Large intestine (tissue), 3 donors: ENCODE measurements at regions not wholly inside any gene's neighbourhood (a gene's known extent, or its start where the extent isn't known, plus 50 kb on each side); places are given as distances from the start of the nearest gene placed in this dataset.
"Not testable (repeated sequence)": the region's sequence is repeated elsewhere in the genome, so short reads cannot be mapped to it uniquely, and the experiment has no call there.

ENCODE experiments used
- DNase-seq, 2 donors: peaks; one replicate each; pipeline versions ENCODE4 v3.0.0 to v3.0.0-alpha.2; 2013
- H3K27ac ChIP-seq: one replicate; pipeline ENCODE4 v1.5.1; 2013; ENCODE audit warnings: low read length
- H3K27me3 ChIP-seq: 2 replicates; pipeline ENCODE4 v1.6.1; 2013; ENCODE audit warnings: low read length; ENCODE audit not compliant: control insufficient read depth, insufficient read depth
- H3K36me3 ChIP-seq: 2 replicates; pipeline ENCODE4 v1.6.1; 2013; ENCODE audit warnings: low read length; ENCODE audit not compliant: control insufficient read depth, insufficient read depth
- H3K4me1 ChIP-seq: one replicate; pipeline ENCODE4 v1.6.1; 2013; ENCODE audit warnings: low read length; ENCODE audit not compliant: control insufficient read depth, insufficient read depth
- H3K4me3 ChIP-seq: one replicate; pipeline ENCODE4 v1.5.1; 2013; ENCODE audit warnings: low read length
- H3K9me3 ChIP-seq: one replicate; pipeline ENCODE4 v1.6.1; 2013; ENCODE audit warnings: mild to moderate bottlenecking, low read depth, low read length, moderate library complexity; ENCODE audit not compliant: control insufficient read depth
- WGBS: methylation state at CpG from one replicate; pipeline ENCODE4 v1.1.5; 2013; ENCODE audit warnings: low lambda C conversion rate; ENCODE audit not compliant: insufficient coverage; 5-methylcytosine and 5-hydroxymethylcytosine counted together

GRCh38 chr21:31819692-31820091, 53.1 kb upstream of the HUNK start:
- no CpG with 5 or more reads among the region's 6 CpGs for WGBS
- not testable (repeated sequence) for H3K27ac ChIP-seq, H3K36me3 ChIP-seq, H3K4me3 ChIP-seq, H3K9me3 ChIP-seq, DNase-seq, H3K4me1 ChIP-seq, H3K27me3 ChIP-seq

- not testable (repeated sequence) for H3K27me3 ChIP-seq, H3K4me1 ChIP-seq, H3K9me3 ChIP-seq, DNase-seq, H3K4me3 ChIP-seq, H3K36me3 ChIP-seq, H3K27ac ChIP-seq
- no CpG with 5 or more reads among the region's 3 CpGs for WGBS
Observed at GRCh38 chr21:31814356-31814755, 58.5 kb upstream of the HUNK start.

GRCh38 chr21:31813862-31814261, 59.0 kb upstream of the HUNK start:
- H3K9me3 ChIP-seq: no peaks in the 10 kb centered on the region
- no peak overlapping the region for H3K27ac ChIP-seq
- no peak overlapping the region for H3K4me3 ChIP-seq
- H3K36me3 ChIP-seq: no peaks in the 10 kb centered on the region
- no CpG with 5 or more reads among the region's 1 CpG for WGBS
- DNase-seq: no peak
- H3K4me1 ChIP-seq: no peaks in the 10 kb centered on the region
- H3K27me3 ChIP-seq: no peaks in the 10 kb centered on the region

GRCh38 chr21:31804008-31804394, 68.8 kb upstream of the HUNK start:
- peaks cover 3% of the 10 kb centered on the region for H3K27me3 ChIP-seq
- no peaks in the 10 kb centered on the region for H3K9me3 ChIP-seq
- DNase-seq: no peak
- H3K36me3 ChIP-seq: no peaks in the 10 kb centered on the region
- 36% methylated on average over 3 of the region's 5 CpGs for WGBS
- no peak overlapping the region for H3K27ac ChIP-seq
- H3K4me3 ChIP-seq: no peak overlapping the region
- H3K4me1 ChIP-seq: no peaks in the 10 kb centered on the region

- no peak overlapping the region for H3K27ac ChIP-seq
- 88% methylated on average over 8 of the region's 20 CpGs for WGBS
Observed at GRCh38 chr21:31803039-31804007, 69.5 kb upstream of the HUNK start.

GRCh38 chr21:31802331-31802730, 70.4 kb upstream of the SCAF4 start:
- no peaks in the 10 kb centered on the region for H3K4me1 ChIP-seq
- no peak overlapping the region for H3K27ac ChIP-seq
- whole genome bisulfite sequencing: 77% methylated on average over 2 of the region's 7 CpGs
- peaks cover 5% of the 10 kb centered on the region for H3K27me3 ChIP-seq
- no peak for DNase-seq
- no peak overlapping the region for H3K4me3 ChIP-seq
- H3K9me3 ChIP-seq: no peaks in the 10 kb centered on the region
- no peaks in the 10 kb centered on the region for H3K36me3 ChIP-seq

More at GRCh38 chr21:31803039-31804007, 69.5 kb upstream of the HUNK start:
- H3K9me3 ChIP-seq: no peaks in the 10 kb centered on the region
- H3K36me3 ChIP-seq: no peaks in the 10 kb centered on the region
- peaks cover 5% of the 10 kb centered on the region for H3K27me3 ChIP-seq
- no peaks in the 10 kb centered on the region for H3K4me1 ChIP-seq
- no peak overlapping the region for H3K4me3 ChIP-seq
- no peak for DNase-seq

- Histone ChIP-seq H3K4me1 (no peaks in the 10 kb centered on the region), H3K4me3 (no peak overlapping the region), H3K27me3 (peaks cover 5% of the 10 kb centered on the region), H3K36me3 (no peaks in the 10 kb centered on the region), H3K27ac (no peak overlapping the region), H3K9me3 (no peaks in the 10 kb centered on the region)
- no peak for DNase-seq
- WGBS: 60% methylated on average over 2 of the region's 10 CpGs
Observed at GRCh38 chr21:31801551-31802219, 69.8 kb upstream of the SCAF4 start.

- H3K27me3 ChIP-seq: peaks cover 5% of the 10 kb centered on the region
- H3K4me3 ChIP-seq: no peak overlapping the region
- no peaks in the 10 kb centered on the region for H3K4me1 ChIP-seq
- H3K36me3 ChIP-seq: no peaks in the 10 kb centered on the region
- H3K27ac ChIP-seq: no peak overlapping the region
- WGBS: 70% methylated on average over 2 of the region's 15 CpGs
- H3K9me3 ChIP-seq: no peaks in the 10 kb centered on the region
- DNase-seq: no peak
Observed at GRCh38 chr21:31798842-31799704, 67.2 kb upstream of the SCAF4 start.

GRCh38 chr21:31795992-31796391, 64.1 kb upstream of the SCAF4 start:
- DNase-seq: no peak
- WGBS: no CpG with 5 or more reads among the region's 3 CpGs
- Histone ChIP-seq H3K36me3 (no peaks in the 10 kb centered on the region), H3K4me1 (no peaks in the 10 kb centered on the region), H3K27ac (no peak overlapping the region), H3K27me3 (peaks cover 5% of the 10 kb centered on the region), H3K9me3 (no peaks in the 10 kb centered on the region), H3K4me3 (no peak overlapping the region)

- not testable (repeated sequence) for H3K36me3 ChIP-seq, H3K9me3 ChIP-seq, H3K27me3 ChIP-seq, H3K4me1 ChIP-seq, DNase-seq, H3K27ac ChIP-seq, H3K4me3 ChIP-seq
- no CpG with 5 or more reads among the region's 5 CpGs for WGBS
Observed at GRCh38 chr21:31790420-31790819, 58.5 kb upstream of the SCAF4 start.
